HEK293 (cell line): ENCODE measurements at regions not wholly inside any gene's neighbourhood (a gene's known extent, or its start where the extent isn't known, plus 50 kb on each side); places are given as distances from the start of the nearest gene placed in this dataset.
"Not testable (repeated sequence)": the region's sequence is repeated elsewhere in the genome, so short reads cannot be mapped to it uniquely, and the experiment has no call there.

Source experiments
- CTCF ChIA-PET: fragments of 350-600 bp; formaldehyde crosslinking; extraction: SDS; loops from one replicate; lab custom pipeline; 2021; ENCODE audit warnings: antibody characterized with exemption; lab: Yijun Ruan, JAX
- POLR2A ChIA-PET: fragments of 300-600 bp; formaldehyde crosslinking; extraction: SDS; loops from one replicate; lab custom pipeline; 2020; ENCODE audit warnings: antibody characterized with exemption, inconsistent platforms; lab: Yijun Ruan, JAX
- H3K27ac ChIP-seq: fragments of 200-500 bp; sonication (Bioruptor generic); 2 replicates; pipeline ENCODE4 v1.5.1; 2014; ENCODE audit warnings: low read depth, low read length, control low read depth, inconsistent platforms; ENCODE audit errors: extremely low read depth
- H3K36me3 ChIP-seq, 2 experiments: fragments of 200-500 bp in 1 of 2; sonication (Bioruptor generic) in 1 of 2; 1 replicate in 1 of 2; 2 replicates in 1 of 2; pipeline ENCODE4 v1.5.1; 2014 to 2017; ENCODE audit warnings: inconsistent platforms in 2 of 2, low read length in 2 of 2; ENCODE audit not compliant: control insufficient read depth in 2 of 2, insufficient read depth in 1 of 2
- H3K4me1 ChIP-seq: fragments of 200-500 bp; sonication (Bioruptor generic); 2 replicates; pipeline ENCODE4 v1.5.1; 2014; ENCODE audit warnings: mild to moderate bottlenecking, low read length, inconsistent platforms; ENCODE audit not compliant: control insufficient read depth, insufficient read depth
- H3K4me3 ChIP-seq: 2 replicates; pipeline ENCODE4 v1.5.1; 2011; ENCODE audit warnings: low read depth, mild to moderate bottlenecking, control low read depth, low read length, moderate library complexity
- H3K9me3 ChIP-seq: fragments of 200-500 bp; sonication (Bioruptor generic); 2 replicates; pipeline ENCODE4 v1.5.1; 2014; ENCODE audit warnings: low read depth, low read length, inconsistent platforms; ENCODE audit not compliant: control insufficient read depth, insufficient read depth
- PATZ1 ChIP-seq: fragments of 450-650 bp; formaldehyde crosslinking; IDR thresholded peaks from 2 replicates; pipeline ENCODE4 v1.5.1; 2016; ENCODE audit warnings: missing biosample characterization, missing genetic modification characterization
- ZFP3 ChIP-seq: fragments of 450-650 bp; formaldehyde crosslinking; IDR thresholded peaks from 2 replicates; pipeline ENCODE4 v1.5.1; 2016; ENCODE audit warnings: low read depth, missing biosample characterization, missing genetic modification characterization
- ZIC2 ChIP-seq: fragments of 450-650 bp; formaldehyde crosslinking; IDR thresholded peaks from 2 replicates; pipeline ENCODE4 v1.5.1; 2016; ENCODE audit warnings: missing biosample characterization, missing genetic modification characterization
- ZNF138 ChIP-seq: fragments of 450-650 bp; formaldehyde crosslinking; IDR thresholded peaks from 2 replicates; pipeline ENCODE4 v1.5.1; 2016; ENCODE audit warnings: missing biosample characterization, missing genetic modification characterization, borderline replicate concordance
- ZNF175 ChIP-seq: fragments of 450-650 bp; formaldehyde crosslinking; IDR thresholded peaks from 2 replicates; pipeline ENCODE4 v1.5.1; 2016; ENCODE audit warnings: missing biosample characterization, missing genetic modification characterization
- ZNF184 ChIP-seq: fragments of 450-650 bp; IDR thresholded peaks from 2 replicates; pipeline ENCODE4 v1.5.1; 2018; ENCODE audit warnings: missing biosample characterization, mild to moderate bottlenecking, missing genetic modification characterization
- ZNF211 ChIP-seq: fragments of 450-650 bp; formaldehyde crosslinking; IDR thresholded peaks from 2 replicates; pipeline ENCODE4 v1.5.1; 2016; ENCODE audit warnings: low read depth, missing biosample characterization, missing genetic modification characterization
- ZNF266 ChIP-seq: fragments of 450-650 bp; formaldehyde crosslinking; IDR thresholded peaks from 2 replicates; pipeline ENCODE4 v1.5.1; 2016; ENCODE audit warnings: missing biosample characterization, missing genetic modification characterization, low read depth
- ZNF555 ChIP-seq: fragments of 450-650 bp; formaldehyde crosslinking; conservative IDR thresholded peaks from 2 replicates; pipeline ENCODE4 v1.5.1; 2017; ENCODE audit warnings: missing biosample characterization, mild to moderate bottlenecking, missing genetic modification characterization, inconsistent platforms
- ZNF560 ChIP-seq: fragments of 450-650 bp; formaldehyde crosslinking; IDR thresholded peaks from 2 replicates; pipeline ENCODE4 v1.5.1; 2017; ENCODE audit warnings: missing biosample characterization, missing genetic modification characterization, borderline replicate concordance
- ZNF585B ChIP-seq: fragments of 450-650 bp; formaldehyde crosslinking; IDR thresholded peaks from 2 replicates; pipeline ENCODE4 v1.5.1; 2016; ENCODE audit warnings: missing biosample characterization, missing genetic modification characterization
- ZNF654 ChIP-seq: fragments of 450-650 bp; formaldehyde crosslinking; IDR thresholded peaks from 2 replicates; pipeline ENCODE4 v1.5.1; 2016; ENCODE audit warnings: low read depth, missing biosample characterization, missing genetic modification characterization
- ZNF704 ChIP-seq: fragments of 450-650 bp; formaldehyde crosslinking; IDR thresholded peaks from 2 replicates; pipeline ENCODE4 v1.5.1; 2016; ENCODE audit warnings: missing biosample characterization, missing genetic modification characterization
- ZNF791 ChIP-seq: fragments of 450-650 bp; formaldehyde crosslinking; IDR thresholded peaks from 2 replicates; pipeline ENCODE4 v1.5.1; 2016; ENCODE audit warnings: missing biosample characterization, missing genetic modification characterization
- ZNF837 ChIP-seq: fragments of 450-650 bp; formaldehyde crosslinking; IDR thresholded peaks from 2 replicates; pipeline ENCODE4 v1.5.1; 2016; ENCODE audit warnings: missing biosample characterization, missing genetic modification characterization
- ZSCAN5A ChIP-seq: fragments of 450-650 bp; formaldehyde crosslinking; IDR thresholded peaks from 2 replicates; pipeline ENCODE4 v1.5.1; 2016; ENCODE audit warnings: missing biosample characterization, missing genetic modification characterization
- TF ChIP-seq, protein P1 (sequence below): fragments of 450-650 bp; formaldehyde crosslinking; IDR thresholded peaks from 2 replicates; pipeline ENCODE4 v1.5.1; 2016; ENCODE audit warnings: missing biosample characterization, missing genetic modification characterization
- TF ChIP-seq, protein P2 (sequence below): fragments of 450-650 bp; formaldehyde crosslinking; IDR thresholded peaks from 2 replicates; pipeline ENCODE4 v1.5.1; 2016; ENCODE audit warnings: missing biosample characterization, missing genetic modification characterization

GRCh38 chr6:170036916-170037315 lies 254.0 kb downstream of the DLL1 start (continued):
- TF ChIP-seq ZNF560 (tag by site-specific recombination), result no peak
- TF ChIP-seq ZIC2 (tag by site-specific recombination), result no peak
- TF ChIP-seq ZNF184, result no peak
- TF ChIP-seq, protein P1, sequence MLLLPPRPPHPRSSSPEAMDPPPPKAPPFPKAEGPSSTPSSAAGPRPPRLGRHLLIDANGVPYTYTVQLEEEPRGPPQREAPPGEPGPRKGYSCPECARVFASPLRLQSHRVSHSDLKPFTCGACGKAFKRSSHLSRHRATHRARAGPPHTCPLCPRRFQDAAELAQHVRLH, result no peak
- no peak for TF ChIP-seq ZNF704 (tag by site-specific recombination)
- no peak for TF ChIP-seq ZNF837 (tag by site-specific recombination)
- TF ChIP-seq ZNF654 (tag by site-specific recombination), result no peak
- TF ChIP-seq ZSCAN5A (tag by site-specific recombination), result no peak
- no peak for TF ChIP-seq ZNF555 (tag by site-specific recombination)
- TF ChIP-seq ZNF211, result no peak
- TF ChIP-seq ZNF266, result no peak
- TF ChIP-seq ZFP3 (tag by site-specific recombination), result no peak

DNA sequence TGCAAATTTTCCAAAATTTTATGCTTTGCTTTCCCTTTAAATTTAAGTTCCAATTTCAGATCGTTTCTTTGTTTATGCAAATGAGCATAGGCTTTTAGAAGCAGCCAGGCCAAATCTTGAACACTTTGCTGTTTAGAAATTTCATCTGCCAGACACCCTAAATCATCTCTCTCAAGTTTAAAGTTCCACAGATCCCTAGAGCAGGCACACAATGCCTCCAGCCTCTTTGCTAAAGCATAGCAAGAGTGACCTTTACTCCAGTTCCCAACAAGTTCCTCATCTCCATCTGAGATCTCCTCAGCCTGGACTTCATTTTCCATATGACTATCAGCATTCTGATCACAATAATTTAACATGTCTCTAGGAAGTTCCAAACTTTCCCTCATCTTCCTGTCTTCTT lies 254.5 kb downstream of the DLL1 start:
- H3K9me3 ChIP-seq, H3K4me3 ChIP-seq, H3K36me3 ChIP-seq, CTCF ChIA-PET, H3K4me1 ChIP-seq, POLR2A ChIA-PET, H3K27ac ChIP-seq: not testable (repeated sequence)

DNA sequence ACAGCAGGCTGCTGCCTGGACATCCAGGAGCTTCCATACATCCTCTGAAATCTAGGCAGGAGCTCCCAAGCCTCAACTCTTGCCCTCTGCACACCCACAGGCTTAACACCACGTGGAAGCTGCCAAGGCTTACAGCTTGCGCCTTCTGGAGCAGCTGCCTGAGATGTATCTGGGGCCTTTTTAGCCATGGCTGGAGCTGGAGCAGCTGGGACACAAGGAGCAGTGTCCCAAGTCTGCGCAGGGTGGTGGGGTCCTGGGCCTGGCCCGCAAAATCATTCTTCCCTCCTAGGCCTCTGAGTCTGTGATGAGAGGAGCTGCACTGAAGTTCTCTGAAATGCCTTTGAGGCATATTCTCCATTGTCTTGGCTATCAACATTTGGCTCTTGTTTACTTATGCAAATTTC lies 255.0 kb downstream of the DLL1 start:
- ChIA-PET CTCF (interaction anchor here (0.6 kb wide), 1 partner anchor 116 kb away, joined by 3 read pairs; no protein-coding TSS in a partner anchor), POLR2A (no interaction called here)
- no peaks in the 10 kb centered on the region for H3K9me3 ChIP-seq
- no peak for TF ChIP-seq PATZ1 (tag by site-specific recombination)
- no peak for TF ChIP-seq ZNF138 (tag by site-specific recombination)
- TF ChIP-seq ZNF555 (tag by site-specific recombination), result no peak
- no peak for TF ChIP-seq ZNF791 (tag by site-specific recombination)
- TF ChIP-seq, protein P1, result no peak
- TF ChIP-seq, protein P2, sequence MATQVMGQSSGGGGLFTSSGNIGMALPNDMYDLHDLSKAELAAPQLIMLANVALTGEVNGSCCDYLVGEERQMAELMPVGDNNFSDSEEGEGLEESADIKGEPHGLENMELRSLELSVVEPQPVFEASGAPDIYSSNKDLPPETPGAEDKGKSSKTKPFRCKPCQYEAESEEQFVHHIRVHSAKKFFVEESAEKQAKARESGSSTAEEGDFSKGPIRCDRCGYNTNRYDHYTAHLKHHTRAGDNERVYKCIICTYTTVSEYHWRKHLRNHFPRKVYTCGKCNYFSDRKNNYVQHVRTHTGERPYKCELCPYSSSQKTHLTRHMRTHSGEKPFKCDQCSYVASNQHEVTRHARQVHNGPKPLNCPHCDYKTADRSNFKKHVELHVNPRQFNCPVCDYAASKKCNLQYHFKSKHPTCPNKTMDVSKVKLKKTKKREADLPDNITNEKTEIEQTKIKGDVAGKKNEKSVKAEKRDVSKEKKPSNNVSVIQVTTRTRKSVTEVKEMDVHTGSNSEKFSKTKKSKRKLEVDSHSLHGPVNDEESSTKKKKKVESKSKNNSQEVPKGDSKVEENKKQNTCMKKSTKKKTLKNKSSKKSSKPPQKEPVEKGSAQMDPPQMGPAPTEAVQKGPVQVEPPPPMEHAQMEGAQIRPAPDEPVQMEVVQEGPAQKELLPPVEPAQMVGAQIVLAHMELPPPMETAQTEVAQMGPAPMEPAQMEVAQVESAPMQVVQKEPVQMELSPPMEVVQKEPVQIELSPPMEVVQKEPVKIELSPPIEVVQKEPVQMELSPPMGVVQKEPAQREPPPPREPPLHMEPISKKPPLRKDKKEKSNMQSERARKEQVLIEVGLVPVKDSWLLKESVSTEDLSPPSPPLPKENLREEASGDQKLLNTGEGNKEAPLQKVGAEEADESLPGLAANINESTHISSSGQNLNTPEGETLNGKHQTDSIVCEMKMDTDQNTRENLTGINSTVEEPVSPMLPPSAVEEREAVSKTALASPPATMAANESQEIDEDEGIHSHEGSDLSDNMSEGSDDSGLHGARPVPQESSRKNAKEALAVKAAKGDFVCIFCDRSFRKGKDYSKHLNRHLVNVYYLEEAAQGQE (tag by site-specific recombination), result no peak
- no peak for TF ChIP-seq ZNF585B (tag by site-specific recombination)
- TF ChIP-seq ZNF175 (tag by site-specific recombination), result no peak
- TF ChIP-seq, all 188 proteins: peak for 0
- Histone ChIP-seq H3K27ac (no peak overlapping the region), H3K4me3 (no peak overlapping the region), H3K4me1 (no peaks in the 10 kb centered on the region), H3K36me3 (no peaks in the 10 kb centered on the region)
